ENCODE measurements at regions not wholly inside any gene's neighbourhood (a gene's known extent, or its start where the extent isn't known, plus 50 kb on each side); places are given as distances from the start of the nearest gene placed in this dataset.

DNA sequence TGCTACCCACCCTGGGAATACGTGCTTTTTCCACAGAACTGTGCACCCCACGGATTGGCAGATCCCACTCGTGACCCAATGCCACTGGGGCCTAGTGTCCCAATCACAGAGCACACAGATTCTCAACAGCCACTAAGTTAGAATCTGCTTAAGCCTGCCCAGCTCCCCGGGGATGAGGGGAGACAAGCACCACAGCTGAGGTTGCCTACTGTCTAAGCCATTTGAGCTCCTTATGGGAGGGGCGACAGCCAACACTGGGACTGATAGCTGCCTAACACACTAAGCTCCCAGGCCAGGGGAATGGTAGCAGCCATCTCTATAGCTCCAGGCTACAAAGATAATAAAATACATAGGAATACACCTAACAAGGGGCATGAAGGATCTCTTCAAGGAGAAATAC lies 93.5 kb upstream of the GUCY1A1 start:
- TF ChIP-seq, protein P1, sequence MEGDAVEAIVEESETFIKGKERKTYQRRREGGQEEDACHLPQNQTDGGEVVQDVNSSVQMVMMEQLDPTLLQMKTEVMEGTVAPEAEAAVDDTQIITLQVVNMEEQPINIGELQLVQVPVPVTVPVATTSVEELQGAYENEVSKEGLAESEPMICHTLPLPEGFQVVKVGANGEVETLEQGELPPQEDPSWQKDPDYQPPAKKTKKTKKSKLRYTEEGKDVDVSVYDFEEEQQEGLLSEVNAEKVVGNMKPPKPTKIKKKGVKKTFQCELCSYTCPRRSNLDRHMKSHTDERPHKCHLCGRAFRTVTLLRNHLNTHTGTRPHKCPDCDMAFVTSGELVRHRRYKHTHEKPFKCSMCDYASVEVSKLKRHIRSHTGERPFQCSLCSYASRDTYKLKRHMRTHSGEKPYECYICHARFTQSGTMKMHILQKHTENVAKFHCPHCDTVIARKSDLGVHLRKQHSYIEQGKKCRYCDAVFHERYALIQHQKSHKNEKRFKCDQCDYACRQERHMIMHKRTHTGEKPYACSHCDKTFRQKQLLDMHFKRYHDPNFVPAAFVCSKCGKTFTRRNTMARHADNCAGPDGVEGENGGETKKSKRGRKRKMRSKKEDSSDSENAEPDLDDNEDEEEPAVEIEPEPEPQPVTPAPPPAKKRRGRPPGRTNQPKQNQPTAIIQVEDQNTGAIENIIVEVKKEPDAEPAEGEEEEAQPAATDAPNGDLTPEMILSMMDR (conservative IDR thresholded peaks at IDR 0.05; ENCODE audit: low read depth in 2 of 2): no peak
- TF ChIP-seq EZH2 (IDR thresholded peaks at IDR 0.05; ENCODE audit: low read depth, unreplicated experiment): no peak
- no peak for TF ChIP-seq POLR2AphosphoS5 (IDR thresholded peaks at IDR 0.05; ENCODE audit: low read depth)
- no peak for TF ChIP-seq ZNF114 (CRISPR knock-in tag; IDR thresholded peaks at IDR 0.05)
- TF ChIP-seq CREB1 (CRISPR knock-in tag; IDR thresholded peaks at IDR 0.05; ENCODE audit: low read depth): no peak
- no peak for TF ChIP-seq EZH2phosphoT487 (IDR thresholded peaks at IDR 0.05; ENCODE audit: unreplicated experiment)

Data from GM23338 (cell line).